AG04449 (cell line): ENCODE measurements at regions not wholly inside any gene's neighbourhood (a gene's known extent, or its start where the extent isn't known, plus 50 kb on each side); places are given as distances from the start of the nearest gene placed in this dataset.

Source experiments
- CTCF ChIA-PET: fragments of 350-600 bp; formaldehyde crosslinking; extraction: SDS; loops from one replicate; lab custom pipeline; 2021; ENCODE audit warnings: antibody characterized with exemption; lab: Yijun Ruan, JAX
- POLR2A ChIA-PET: fragments of 400-600, 350-600 bp; formaldehyde crosslinking; extraction: SDS; loops from one replicate; lab custom pipeline; 2020; ENCODE audit warnings: antibody characterized with exemption, inconsistent platforms; lab: Yijun Ruan, JAX
- DNase-seq: peaks from one replicate; pipeline ENCODE4 v3.0.0-alpha.2; 2010; ENCODE audit warnings: low read depth, low spot score
- H3K4me3 ChIP-seq: 2 replicates; pipeline ENCODE4 v1.5.1; 2011; ENCODE audit warnings: low read depth, mild to moderate bottlenecking, control low read depth, low read length
- CTCF ChIP-seq: IDR thresholded peaks from one replicate; pipeline ENCODE4 v1.5.1; 2011; ENCODE audit warnings: mild to moderate bottlenecking, moderate library complexity, low read length, control low read depth, inconsistent platforms; ENCODE audit not compliant: insufficient read depth; ENCODE audit errors: missing control alignments

- no peak for TF ChIP-seq CTCF
- H3K4me3 ChIP-seq = no peak overlapping the region
- DNase-seq = no peak
- ChIA-PET POLR2A (no interaction called here), CTCF (interaction anchor here (1.1 kb wide), 1 partner anchor 11 kb away, joined by 3 read pairs; no protein-coding TSS in a partner anchor)
These were observed 116.4 kb upstream of the TOPAZ1 start for GRCh38 chr3:44125246-44125645.

GRCh38 chr3:44125882-44126281, 115.8 kb upstream of the TOPAZ1 start:
- ChIA-PET CTCF (interaction anchor here (1.0 to 1.1 kb wide), 2 partner anchors 10 to 11 kb away, joined by 3 read pairs; no protein-coding TSS in a partner anchor), POLR2A (no interaction called here)
- no peak overlapping the region for H3K4me3 ChIP-seq
- no peak for DNase-seq
- TF ChIP-seq CTCF = no peak

GRCh38 chr3:44128057-44128775, 113.5 kb upstream of the TOPAZ1 start:
- ChIA-PET CTCF (interaction anchor here (1.4 to 2.0 kb wide), 2 partner anchors 71 to 273 kb away, joined by 3 to 4 read pairs; no protein-coding TSS in a partner anchor), POLR2A (no interaction called here)
- no peak overlapping the region for H3K4me3 ChIP-seq
- DNase-seq = no peak
- TF ChIP-seq CTCF = no peak

GRCh38 chr3:44130249-44130648, 111.4 kb upstream of the TOPAZ1 start:
- no peak overlapping the region for H3K4me3 ChIP-seq
- POLR2A ChIA-PET = no interaction called here
- CTCF ChIA-PET = interaction anchor here (1.1 kb wide), 1 partner anchor 274 kb away, joined by 3 read pairs; no protein-coding TSS in a partner anchor
- TF ChIP-seq CTCF = no peak
- no peak for DNase-seq

- ChIA-PET POLR2A (no interaction called here), CTCF (interaction anchor here (0.6 kb wide), 1 partner anchor 65 kb away, joined by 3 read pairs; no protein-coding TSS in a partner anchor)
- no peak for DNase-seq
- H3K4me3 ChIP-seq = no peak overlapping the region
- TF ChIP-seq CTCF = no peak
These were observed 109.6 kb upstream of the TOPAZ1 start for GRCh38 chr3:44132061-44132460.

GRCh38 chr3:44132593-44132992, 109.1 kb upstream of the TOPAZ1 start:
- CTCF ChIA-PET = no interaction called here
- no peak overlapping the region for H3K4me3 ChIP-seq
- POLR2A ChIA-PET = no interaction called here
- TF ChIP-seq CTCF = no peak
- DNase-seq = no peak
